PC-3 (cell line): ENCODE measurements at regions not wholly inside any gene's neighbourhood (a gene's known extent, or its start where the extent isn't known, plus 50 kb on each side); places are given as distances from the start of the nearest gene placed in this dataset.

ENCODE experiments used
- ATAC-seq: fragments of 200-7000 bp; cut with Tn5 transposase; 2 replicates; pipeline ENCODE4 v1.9.1; 2020; ENCODE audit warnings: mild to moderate bottlenecking, moderate library complexity
- BruUV-seq: library from RNA; stranded (reverse); fragments of 400-500 nt; replicated peaks from 2 replicates; lab custom pipeline; 2021; lab: Mats Ljungman, UMichigan
- CTCF ChIA-PET: fragments of 300-600 bp; sonication (Branson Sonifier 250); formaldehyde crosslinking; loops from one replicate; lab custom pipeline; 2022; ENCODE audit warnings: antibody characterized with exemption; lab: Charles Lee
- POLR2A ChIA-PET: fragments of 300-600 bp; sonication (Branson Sonifier 250); formaldehyde crosslinking; loops from one replicate; lab custom pipeline; 2022; ENCODE audit warnings: antibody characterized with exemption; ENCODE audit not compliant: unreplicated experiment; lab: Charles Lee
- DNase-seq: peaks from one replicate; pipeline ENCODE4 v3.0.0-alpha.2; 2015
- H2AFZ ChIP-seq: fragments of 300-600 bp; sonication (generic); 2 replicates; pipeline ENCODE4 v1.6.0; 2016; ENCODE audit warnings: antibody characterized with exemption, low read length
- H3F3A ChIP-seq: fragments of 300-600 bp; sonication (generic); one replicate; pipeline ENCODE4 v1.6.0; 2017; ENCODE audit warnings: antibody characterized with exemption, low read length, control low read depth, mild to moderate bottlenecking; ENCODE audit not compliant: unreplicated experiment
- H3K27ac ChIP-seq: fragments of 300-600 bp; sonication (generic); 2 replicates; pipeline ENCODE4 v1.5.1; 2016; ENCODE audit warnings: mild to moderate bottlenecking, low read length
- H3K27me3 ChIP-seq: fragments of 300-600 bp; sonication (generic); 2 replicates; pipeline ENCODE4 v1.6.1; 2016; ENCODE audit warnings: low read length, mixed read lengths
- H3K36me3 ChIP-seq: fragments of 300-600 bp; sonication (generic); 2 replicates; pipeline ENCODE4 v1.6.1; 2016; ENCODE audit warnings: low read depth, mixed run types, low read length, mixed read lengths
- H3K4me1 ChIP-seq: fragments of 300-600 bp; sonication (generic); 2 replicates; pipeline ENCODE4 v1.5.1; 2016; ENCODE audit warnings: low read length; ENCODE audit not compliant: insufficient read depth
- H3K4me2 ChIP-seq: fragments of 300-600 bp; sonication (generic); 2 replicates; pipeline ENCODE4 v1.6.0; 2016; ENCODE audit warnings: low read length
- H3K4me3 ChIP-seq: fragments of 300-600 bp; sonication (generic); 2 replicates; pipeline ENCODE4 v1.5.1; 2016; ENCODE audit warnings: mild to moderate bottlenecking, low read length, mixed read lengths
- H3K79me2 ChIP-seq: fragments of 300-600 bp; sonication (generic); 2 replicates; pipeline ENCODE4 v1.6.1; 2017; ENCODE audit warnings: low read length, mixed read lengths
- H3K9ac ChIP-seq: fragments of 300-600 bp; sonication (generic); 2 replicates; pipeline ENCODE4 v1.6.0; 2016; ENCODE audit warnings: mild to moderate bottlenecking, low read length
- H3K9me2 ChIP-seq: fragments of 300-600 bp; sonication (generic); replicated peaks from 2 replicates; pipeline ENCODE4 v1.6.1; 2016; ENCODE audit warnings: mixed run types, low read length, mixed read lengths
- H3K9me3 ChIP-seq: fragments of 300-600 bp; sonication (generic); 2 replicates; pipeline ENCODE4 v1.6.1; 2016; ENCODE audit warnings: low read length, mixed read lengths
- H4K20me1 ChIP-seq: fragments of 300-600 bp; sonication (generic); 2 replicates; pipeline ENCODE4 v1.6.1; 2016; ENCODE audit warnings: low read length, mixed read lengths
- EZH2 ChIP-seq: fragments of 300-600 bp; sonication (generic); IDR thresholded peaks from one replicate; pipeline ENCODE4 v1.6.1; 2017; ENCODE audit warnings: antibody characterized with exemption, mild to moderate bottlenecking, low read length; ENCODE audit not compliant: unreplicated experiment
- EZH2phosphoT487 ChIP-seq: fragments of 300-600 bp; sonication (generic); IDR thresholded peaks from 2 replicates; pipeline ENCODE4 v1.6.1; 2018; ENCODE audit warnings: mild to moderate bottlenecking, antibody characterized with exemption, low read length, borderline replicate concordance
- intact Hi-C: fragments of 100-400 bp; cut with micrococcal nuclease; formaldehyde crosslinking; loops from 2 replicates; pipeline ENCODE4 v1.9.0; 2023
- TF ChIP-seq, protein P1 (sequence below): fragments of 300-600 bp; sonication (generic); conservative IDR thresholded peaks from 2 replicates; pipeline ENCODE4 v1.5.1; 2017; ENCODE audit warnings: antibody characterized with exemption, low read depth, mild to moderate bottlenecking, low read length

DNA sequence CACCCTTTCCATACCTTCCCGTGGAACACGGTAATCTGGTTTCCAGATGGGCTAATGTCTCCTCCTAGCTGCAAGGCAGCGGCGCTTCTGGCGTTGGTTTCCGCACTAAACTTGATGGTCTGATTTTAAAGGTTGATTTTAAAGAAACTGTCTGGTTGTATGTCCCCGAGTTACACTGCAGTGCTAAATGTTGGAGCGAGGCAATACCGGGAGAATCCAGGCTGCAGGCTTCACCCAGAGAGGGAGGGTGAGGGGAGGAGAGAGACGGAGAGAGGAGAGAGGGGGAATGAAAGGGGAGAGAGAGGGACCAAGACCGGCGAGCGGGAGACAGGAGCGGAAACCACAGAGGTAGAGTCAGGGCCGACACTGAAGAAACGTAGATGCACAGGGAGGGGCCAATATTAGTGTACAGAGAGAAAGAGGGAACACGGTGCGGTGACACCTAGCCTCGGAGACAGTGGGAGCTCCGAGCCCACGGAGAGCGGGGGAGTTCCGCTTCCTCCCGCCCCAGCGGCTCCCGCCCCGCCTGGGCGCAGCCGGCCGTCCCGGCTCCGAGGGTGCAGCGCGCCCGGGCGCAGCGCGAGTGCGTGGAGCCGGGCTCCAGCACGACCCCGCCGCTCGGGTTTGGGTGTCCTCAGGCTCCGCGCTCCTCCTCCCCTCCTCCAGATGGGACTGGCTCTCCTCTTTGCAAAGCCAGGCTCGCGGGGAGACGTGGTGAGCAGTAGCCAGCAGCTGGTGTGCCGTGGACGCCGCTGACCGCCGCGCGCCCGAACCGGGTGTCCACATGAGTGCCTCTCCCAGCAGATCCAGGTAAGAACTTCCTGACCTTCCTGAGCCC is 71.9 kb upstream of the GRAMD1B start:
- H3K9me2 ChIP-seq, result no peaks in the 10 kb centered on the region
- no peak overlapping the region for H3K9ac ChIP-seq
- H3K27ac ChIP-seq, result no peak overlapping the region
- no peaks in the 10 kb centered on the region; the same call in 1 of the 2 replicates for H3K4me1 ChIP-seq
- no peaks in the 10 kb centered on the region for H3K79me2 ChIP-seq
- no peak for TF ChIP-seq EZH2
- TF ChIP-seq, protein P1, sequence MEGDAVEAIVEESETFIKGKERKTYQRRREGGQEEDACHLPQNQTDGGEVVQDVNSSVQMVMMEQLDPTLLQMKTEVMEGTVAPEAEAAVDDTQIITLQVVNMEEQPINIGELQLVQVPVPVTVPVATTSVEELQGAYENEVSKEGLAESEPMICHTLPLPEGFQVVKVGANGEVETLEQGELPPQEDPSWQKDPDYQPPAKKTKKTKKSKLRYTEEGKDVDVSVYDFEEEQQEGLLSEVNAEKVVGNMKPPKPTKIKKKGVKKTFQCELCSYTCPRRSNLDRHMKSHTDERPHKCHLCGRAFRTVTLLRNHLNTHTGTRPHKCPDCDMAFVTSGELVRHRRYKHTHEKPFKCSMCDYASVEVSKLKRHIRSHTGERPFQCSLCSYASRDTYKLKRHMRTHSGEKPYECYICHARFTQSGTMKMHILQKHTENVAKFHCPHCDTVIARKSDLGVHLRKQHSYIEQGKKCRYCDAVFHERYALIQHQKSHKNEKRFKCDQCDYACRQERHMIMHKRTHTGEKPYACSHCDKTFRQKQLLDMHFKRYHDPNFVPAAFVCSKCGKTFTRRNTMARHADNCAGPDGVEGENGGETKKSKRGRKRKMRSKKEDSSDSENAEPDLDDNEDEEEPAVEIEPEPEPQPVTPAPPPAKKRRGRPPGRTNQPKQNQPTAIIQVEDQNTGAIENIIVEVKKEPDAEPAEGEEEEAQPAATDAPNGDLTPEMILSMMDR, result peak; percentile 39; the same call in 1 of the 2 replicates
- TF ChIP-seq EZH2phosphoT487, result 0 out of 2 replicates have a peak, but pooled peaks have one; percentile 22
- POLR2A ChIA-PET, result no interaction called here
- H4K20me1 ChIP-seq, result no peaks in the 10 kb centered on the region
- H3F3A ChIP-seq, result no peaks in the 10 kb centered on the region
- H3K36me3 ChIP-seq, result no peaks in the 10 kb centered on the region
- DNase-seq, result peak; percentile 38
- H3K27me3 ChIP-seq, result peaks cover 73% of the 10 kb centered on the region
- intact Hi-C loops, result no loop called here
- peak overlapping the region; percentile 65 for H3K4me3 ChIP-seq
- CTCF ChIA-PET, result no interaction called here
- peak overlapping the region; percentile 90 for H3K4me2 ChIP-seq
- ATAC-seq, result peak; percentile 67
- no peaks in the 10 kb centered on the region for H3K9me3 ChIP-seq
- BruUV-seq, result no TSS peak
- H2AFZ ChIP-seq, result peak overlapping the region; percentile 88

DNA sequence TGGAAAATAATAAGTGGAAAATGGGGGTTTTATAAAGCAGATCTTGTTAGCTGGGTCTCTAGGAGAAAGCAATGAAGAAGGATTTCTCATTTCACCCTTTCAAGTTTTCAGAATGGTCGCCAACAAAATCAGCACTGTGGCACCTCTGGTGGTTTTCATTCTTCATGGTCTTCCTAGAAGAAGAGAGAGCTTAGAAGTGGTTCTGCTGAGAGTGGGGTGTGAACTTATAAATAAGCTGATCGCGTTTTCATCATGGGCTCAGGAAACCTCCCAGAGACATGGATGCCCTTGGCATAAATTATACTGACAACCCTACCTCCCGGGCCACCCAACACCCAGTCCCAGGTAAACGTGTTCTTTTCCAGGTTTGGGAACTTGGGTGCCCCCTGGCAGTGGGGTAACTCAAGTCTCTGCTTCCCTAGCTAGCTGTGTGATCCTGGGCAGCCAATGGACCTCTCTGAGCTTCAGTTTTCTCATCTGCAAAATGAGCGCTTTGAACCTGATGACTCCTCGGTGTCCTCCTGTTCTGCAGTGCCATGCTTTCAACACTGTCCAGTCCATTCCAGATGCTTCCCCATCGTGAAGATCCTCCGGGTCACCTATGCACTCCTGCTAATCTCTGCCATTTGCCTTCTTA is 72.6 kb upstream of the GRAMD1B start:
- ATAC-seq (no peak), DNase-seq (no peak)
- Histone ChIP-seq H3K9ac (no peak overlapping the region), H4K20me1 (no peaks in the 10 kb centered on the region), H3K36me3 (no peaks in the 10 kb centered on the region), H3K9me3 (no peaks in the 10 kb centered on the region), H3K4me2 (peak overlapping the region; percentile 90), H3K4me3 (peak overlapping the region; percentile 65), H2AFZ (peak overlapping the region; percentile 88), H3K27me3 (peaks cover 72% of the 10 kb centered on the region), H3K79me2 (no peaks in the 10 kb centered on the region), H3K9me2 (no peaks in the 10 kb centered on the region), H3F3A (no peaks in the 10 kb centered on the region), H3K27ac (no peak overlapping the region), H3K4me1 (no peaks in the 10 kb centered on the region; the same call in 1 of the 2 replicates)
- POLR2A ChIA-PET, result no interaction called here
- TF ChIP-seq EZH2phosphoT487 (no peak), EZH2 (no peak)
- TF ChIP-seq, protein P1, result no peak
- CTCF ChIA-PET, result no interaction called here
- intact Hi-C loops, result no loop called here
- BruUV-seq, result no TSS peak

DNA sequence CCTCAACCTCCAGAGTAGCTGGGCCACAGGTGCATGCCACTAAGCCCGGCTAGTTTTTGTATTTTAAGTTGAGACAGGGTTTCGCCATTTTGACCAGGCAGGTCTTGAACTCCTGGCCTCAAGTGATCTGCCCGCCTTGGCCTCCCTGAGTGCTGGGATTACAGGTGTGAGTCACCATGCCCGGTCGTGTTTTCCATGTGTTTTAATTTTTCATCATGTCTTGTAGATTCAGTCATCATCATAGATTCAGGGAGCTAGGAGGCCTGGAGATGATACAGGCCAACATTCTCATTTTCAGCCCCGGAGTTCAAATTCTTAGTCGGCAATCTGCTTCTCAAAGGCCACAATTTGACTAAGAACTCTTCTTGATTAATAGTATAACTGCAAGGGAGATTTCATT is 73.5 kb upstream of the GRAMD1B start:
- no peaks in the 10 kb centered on the region for H3F3A ChIP-seq
- H3K79me2 ChIP-seq, result no peaks in the 10 kb centered on the region
- no peak overlapping the region for H3K4me3 ChIP-seq
- POLR2A ChIA-PET, result no interaction called here
- H3K9me3 ChIP-seq, result no peaks in the 10 kb centered on the region
- BruUV-seq, result no TSS peak
- H3K4me2 ChIP-seq, result no peak overlapping the region
- no peak overlapping the region for H3K9ac ChIP-seq
- H2AFZ ChIP-seq, result no peak overlapping the region
- CTCF ChIA-PET, result no interaction called here
- no peaks in the 10 kb centered on the region; the same call in 1 of the 2 replicates for H3K4me1 ChIP-seq
- TF ChIP-seq EZH2phosphoT487 (no peak), EZH2 (no peak)
- TF ChIP-seq, protein P1, result no peak
- ATAC-seq, result no peak
- intact Hi-C loops, result no loop called here
- DNase-seq, result no peak
- H3K27ac ChIP-seq, result no peak overlapping the region
- peaks cover 69% of the 10 kb centered on the region for H3K27me3 ChIP-seq
- no peaks in the 10 kb centered on the region for H3K36me3 ChIP-seq
- no peaks in the 10 kb centered on the region for H3K9me2 ChIP-seq
- no peaks in the 10 kb centered on the region for H4K20me1 ChIP-seq
